Neutrophil (primary cell): ENCODE measurements at regions not wholly inside any gene's neighbourhood (a gene's known extent, or its start where the extent isn't known, plus 50 kb on each side); places are given as distances from the start of the nearest gene placed in this dataset.

Experiments
- H3K27ac ChIP-seq: fragments of 200-600 bp; sonication (generic); 2 replicates; pipeline ENCODE4 v1.5.1; 2016; ENCODE audit warnings: mild to moderate bottlenecking, moderate library complexity
- H3K27me3 ChIP-seq: fragments of 200-600 bp; sonication (generic); 2 replicates; pipeline ENCODE4 v1.6.0; 2016; ENCODE audit warnings: mild to moderate bottlenecking
- H3K36me3 ChIP-seq: fragments of 200-600 bp; sonication (generic); 2 replicates; pipeline ENCODE4 v1.5.1; 2017
- H3K4me1 ChIP-seq, 2 experiments: fragments of 200-600 bp in 1 of 2; sonication (generic) in 1 of 2; 1 replicate in 1 of 2; 2 replicates in 1 of 2; pipeline versions ENCODE4 v1.5.1 to v1.6.1; 2013 to 2016; ENCODE audit warnings: low read depth in 1 of 2, low read length in 1 of 2, mild to moderate bottlenecking in 1 of 2, moderate library complexity in 1 of 2; ENCODE audit not compliant: control insufficient read depth in 1 of 2, insufficient read depth in 1 of 2
- H3K4me3 ChIP-seq, 2 experiments: fragments of 200-600 bp in 1 of 2; sonication (generic) in 1 of 2; 1 replicate in 1 of 2; 2 replicates in 1 of 2; pipeline ENCODE4 v1.5.1; 2013 to 2016; ENCODE audit warnings: low read depth in 1 of 2, low read length in 1 of 2, mild to moderate bottlenecking in 1 of 2, moderate library complexity in 1 of 2
- H3K9me3 ChIP-seq: fragments of 200-600 bp; sonication (generic); 2 replicates; pipeline ENCODE4 v1.5.1; 2016
- CTCF ChIP-seq: fragments of 200-600 bp; sonication (generic); IDR thresholded peaks from 2 replicates; pipeline ENCODE4 v1.5.1; 2016; ENCODE audit warnings: antibody characterized with exemption

DNA sequence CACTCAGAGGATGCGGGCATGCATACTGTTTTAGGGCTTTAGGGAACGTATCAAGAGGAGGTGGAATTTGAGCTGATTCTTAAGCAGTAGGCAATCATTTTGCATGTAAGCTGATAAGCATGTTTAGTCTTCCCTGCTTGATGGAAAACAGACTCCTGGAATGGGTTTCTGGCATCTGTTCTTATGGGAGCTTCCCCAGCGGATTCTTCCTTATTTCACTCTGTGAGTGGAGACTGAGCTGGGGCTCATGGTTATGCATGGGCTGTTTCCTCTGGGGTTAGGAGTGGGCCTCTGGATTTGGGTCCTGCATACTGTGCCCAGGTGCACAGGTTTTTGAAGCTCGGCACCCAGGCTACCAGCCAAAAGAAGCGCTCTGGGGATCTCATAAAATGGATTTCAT lies 93.4 kb downstream of the DIRAS3 start:
- H3K27me3 ChIP-seq: no peaks in the 10 kb centered on the region
- TF ChIP-seq CTCF: no peak
- no peaks in the 10 kb centered on the region for H3K36me3 ChIP-seq
- no peaks in the 10 kb centered on the region for H3K4me1 ChIP-seq
- H3K4me3 ChIP-seq: no peak overlapping the region
- no peak overlapping the region for H3K27ac ChIP-seq
- H3K9me3 ChIP-seq: no peaks in the 10 kb centered on the region

- no peak for TF ChIP-seq CTCF
- Histone ChIP-seq H3K9me3 (no peaks in the 10 kb centered on the region), H3K4me1 (no peaks in the 10 kb centered on the region), H3K27me3 (no peaks in the 10 kb centered on the region), H3K27ac (no peak overlapping the region), H3K36me3 (no peaks in the 10 kb centered on the region), H3K4me3 (no peak overlapping the region)
Observed at GRCh38 chr1:67956116-67956515, 94.3 kb downstream of the DIRAS3 start.

DNA sequence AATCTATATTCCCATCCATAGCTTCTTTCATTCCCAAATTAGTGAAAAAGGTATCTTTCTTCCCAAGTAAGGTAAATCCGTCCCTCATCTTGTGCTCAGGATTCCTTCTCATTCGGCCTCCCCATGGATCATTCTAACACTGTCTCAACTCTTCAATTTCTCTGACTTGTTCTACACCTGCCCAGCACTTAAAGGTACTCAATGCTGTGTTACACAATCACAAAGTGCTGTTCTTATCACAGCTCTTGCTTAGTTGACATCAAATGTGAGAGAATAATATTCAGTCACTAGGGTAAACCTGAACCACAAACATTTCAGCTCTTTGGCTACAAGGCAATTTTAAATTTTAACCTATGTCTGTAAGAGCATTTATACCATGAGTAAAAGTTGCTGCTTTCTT lies 94.8 kb downstream of the DIRAS3 start:
- Histone ChIP-seq H3K36me3 (no peaks in the 10 kb centered on the region), H3K4me3 (no peak overlapping the region), H3K4me1 (no peaks in the 10 kb centered on the region), H3K27ac (no peak overlapping the region), H3K9me3 (no peaks in the 10 kb centered on the region), H3K27me3 (no peaks in the 10 kb centered on the region)
- TF ChIP-seq CTCF: no peak

GRCh38 chr1:67953301-67953700 lies 97.1 kb downstream of the DIRAS3 start:
- no peaks in the 10 kb centered on the region for H3K36me3 ChIP-seq
- no peak for TF ChIP-seq CTCF
- no peak overlapping the region for H3K4me3 ChIP-seq
- H3K4me1 ChIP-seq: no peaks in the 10 kb centered on the region
- no peaks in the 10 kb centered on the region for H3K27me3 ChIP-seq
- H3K9me3 ChIP-seq: no peaks in the 10 kb centered on the region
- H3K27ac ChIP-seq: no peak overlapping the region

- Histone ChIP-seq H3K9me3 (no peaks in the 10 kb centered on the region), H3K27ac (no peak overlapping the region), H3K4me1 (no peaks in the 10 kb centered on the region), H3K36me3 (no peaks in the 10 kb centered on the region), H3K4me3 (no peak overlapping the region), H3K27me3 (no peaks in the 10 kb centered on the region)
- TF ChIP-seq CTCF: no peak
Observed at GRCh38 chr1:67952071-67952470, 98.4 kb downstream of the DIRAS3 start.

- H3K4me1 ChIP-seq: no peaks in the 10 kb centered on the region
- no peaks in the 10 kb centered on the region for H3K36me3 ChIP-seq
- H3K27ac ChIP-seq: no peak overlapping the region
- no peaks in the 10 kb centered on the region for H3K27me3 ChIP-seq
- no peak for TF ChIP-seq CTCF
- H3K4me3 ChIP-seq: no peak overlapping the region
- H3K9me3 ChIP-seq: no peaks in the 10 kb centered on the region
Observed at GRCh38 chr1:67951014-67951413, 99.4 kb downstream of the DIRAS3 start.
